Astrocyte of the spinal cord (primary cell): ENCODE measurements at regions not wholly inside any gene's neighbourhood (a gene's known extent, or its start where the extent isn't known, plus 50 kb on each side); places are given as distances from the start of the nearest gene placed in this dataset.
"Not testable (repeated sequence)": the region's sequence is repeated elsewhere in the genome, so short reads cannot be mapped to it uniquely, and the experiment has no call there.

Experiments
- DNase-seq: peaks from one replicate; pipeline ENCODE4 v3.0.0; 2011; ENCODE audit warnings: low read depth, low spot score
- H3K4me3 ChIP-seq: 2 replicates; pipeline ENCODE4 v1.5.1; 2011; ENCODE audit warnings: low read depth, mild to moderate bottlenecking, low read length, moderate library complexity
- in situ Hi-C: cut with HindIII; loops from 2 replicates; pipeline ENCODE4 v1.10.0; 2017; ENCODE audit warnings: low sequenced_read_pairs
- TF ChIP-seq, protein P1 (sequence below): IDR thresholded peaks from 2 replicates; pipeline ENCODE4 v1.5.1; 2012; ENCODE audit warnings: low read depth, mild to moderate bottlenecking, low read length, inconsistent platforms

DNA sequence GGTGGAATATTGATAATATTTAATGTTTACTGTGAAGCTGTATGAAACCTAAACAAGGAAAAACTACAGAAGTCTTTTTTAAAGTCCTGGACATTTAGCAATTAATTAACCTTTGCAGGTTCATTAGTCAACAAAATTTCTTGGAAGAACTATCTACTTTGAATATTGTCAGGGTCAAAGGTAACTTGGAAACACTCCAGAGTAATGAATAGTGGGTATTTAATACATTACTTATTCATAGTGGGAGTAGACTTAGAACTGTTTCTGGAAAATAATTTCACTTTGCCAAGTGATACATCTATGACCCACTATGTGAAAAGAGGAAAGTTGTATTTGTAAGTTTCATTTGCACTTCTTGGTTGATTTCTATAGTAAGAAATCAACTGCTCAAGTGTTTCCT, 319.1 kb downstream of the TFAP2B start:
- TF ChIP-seq, protein P1, sequence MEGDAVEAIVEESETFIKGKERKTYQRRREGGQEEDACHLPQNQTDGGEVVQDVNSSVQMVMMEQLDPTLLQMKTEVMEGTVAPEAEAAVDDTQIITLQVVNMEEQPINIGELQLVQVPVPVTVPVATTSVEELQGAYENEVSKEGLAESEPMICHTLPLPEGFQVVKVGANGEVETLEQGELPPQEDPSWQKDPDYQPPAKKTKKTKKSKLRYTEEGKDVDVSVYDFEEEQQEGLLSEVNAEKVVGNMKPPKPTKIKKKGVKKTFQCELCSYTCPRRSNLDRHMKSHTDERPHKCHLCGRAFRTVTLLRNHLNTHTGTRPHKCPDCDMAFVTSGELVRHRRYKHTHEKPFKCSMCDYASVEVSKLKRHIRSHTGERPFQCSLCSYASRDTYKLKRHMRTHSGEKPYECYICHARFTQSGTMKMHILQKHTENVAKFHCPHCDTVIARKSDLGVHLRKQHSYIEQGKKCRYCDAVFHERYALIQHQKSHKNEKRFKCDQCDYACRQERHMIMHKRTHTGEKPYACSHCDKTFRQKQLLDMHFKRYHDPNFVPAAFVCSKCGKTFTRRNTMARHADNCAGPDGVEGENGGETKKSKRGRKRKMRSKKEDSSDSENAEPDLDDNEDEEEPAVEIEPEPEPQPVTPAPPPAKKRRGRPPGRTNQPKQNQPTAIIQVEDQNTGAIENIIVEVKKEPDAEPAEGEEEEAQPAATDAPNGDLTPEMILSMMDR, result no peak
- in situ Hi-C loops, result no loop called here
- H3K4me3 ChIP-seq, result no peak overlapping the region
- no peak for DNase-seq

DNA sequence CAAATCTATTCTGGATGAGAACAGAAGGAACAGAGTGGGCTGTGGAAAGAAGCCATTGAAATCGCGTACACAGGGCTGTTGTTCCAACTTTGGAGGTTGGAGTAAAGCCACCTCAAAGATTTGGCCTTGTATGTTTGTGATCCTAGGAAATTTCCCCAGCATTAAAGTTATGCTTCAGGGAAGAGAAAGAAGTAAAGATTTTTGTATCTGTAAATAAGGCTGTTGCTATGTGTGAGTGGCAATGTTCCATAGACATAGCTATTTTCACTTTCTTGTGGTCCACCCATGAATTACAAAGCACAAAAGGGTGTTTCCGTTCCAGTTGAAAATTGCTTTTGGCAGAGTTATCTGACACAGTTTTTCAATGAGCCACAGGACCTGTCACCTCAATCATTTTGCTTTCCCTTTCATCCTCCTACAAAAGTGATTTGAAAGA, 321.3 kb downstream of the TFAP2B start:
- in situ Hi-C loops, result no loop called here
- no peak for DNase-seq
- TF ChIP-seq, protein P1, result no peak
- no peak overlapping the region for H3K4me3 ChIP-seq

DNA sequence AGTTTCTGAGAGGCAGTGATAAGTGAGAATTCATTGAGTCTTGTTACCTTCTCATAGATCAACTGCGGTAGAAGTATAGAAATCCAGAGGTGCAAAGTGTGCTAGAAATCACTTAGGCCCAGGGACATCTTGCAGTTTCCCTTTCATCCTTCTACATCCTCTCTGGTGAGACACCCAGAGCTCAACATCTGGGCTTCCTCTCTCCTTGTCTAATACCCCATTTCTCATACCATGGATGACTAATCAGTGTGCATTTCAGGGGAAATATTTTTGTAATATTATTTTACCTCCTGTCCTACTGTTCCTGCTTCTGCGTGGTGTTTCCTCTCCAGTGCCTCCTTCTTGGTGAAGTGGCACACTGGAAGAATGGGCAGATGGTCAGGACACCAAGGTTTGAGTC, 322.4 kb downstream of the TFAP2B start:
- in situ Hi-C loops, result no loop called here
- no peak overlapping the region for H3K4me3 ChIP-seq
- no peak for DNase-seq
- TF ChIP-seq, protein P1, result no peak

DNA sequence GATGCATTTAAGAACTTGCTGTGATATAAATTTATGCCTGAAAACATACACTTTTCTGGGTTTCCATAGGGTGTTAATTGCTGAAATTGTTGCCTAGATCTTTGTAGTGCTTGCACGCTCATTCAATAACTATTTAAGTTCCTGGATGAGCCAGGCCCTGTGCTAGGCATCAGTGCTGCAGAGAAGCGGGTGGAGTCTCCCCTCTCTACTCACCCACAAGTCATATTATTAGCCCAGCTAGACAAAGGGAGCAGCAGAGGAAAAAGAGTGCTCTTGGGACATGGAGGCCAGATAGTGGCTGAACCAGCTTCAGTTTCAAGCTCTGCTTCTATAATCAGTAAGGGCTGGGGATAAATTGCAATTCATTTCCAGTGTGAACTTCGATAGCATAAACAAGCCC, 329.1 kb downstream of the TFAP2B start:
- TF ChIP-seq, protein P1, result no peak
- in situ Hi-C loops, result no loop called here
- no peak for DNase-seq
- no peak overlapping the region for H3K4me3 ChIP-seq

DNA sequence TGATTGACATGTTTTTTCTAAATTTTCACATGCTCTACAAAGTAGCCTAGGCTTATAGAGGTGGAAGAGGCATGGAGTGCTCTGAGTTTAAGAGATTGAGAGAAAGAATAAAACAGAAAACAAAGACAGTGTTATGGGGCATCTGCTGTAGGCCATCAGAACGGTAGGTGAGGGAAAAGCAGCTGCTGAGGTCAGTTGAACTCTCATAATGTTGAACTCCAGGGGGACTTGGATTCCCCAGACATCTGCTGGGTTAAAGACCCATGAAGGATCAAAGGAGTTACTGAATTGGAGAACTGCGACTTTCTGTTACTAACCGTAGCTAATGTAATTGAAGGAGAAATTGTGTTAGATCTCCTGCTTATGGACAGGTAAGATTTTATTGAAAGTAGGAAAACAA, 333.9 kb downstream of the TFAP2B start:
- in situ Hi-C loops, result no loop called here
- TF ChIP-seq, protein P1, result no peak
- no peak overlapping the region for H3K4me3 ChIP-seq
- no peak for DNase-seq

DNA sequence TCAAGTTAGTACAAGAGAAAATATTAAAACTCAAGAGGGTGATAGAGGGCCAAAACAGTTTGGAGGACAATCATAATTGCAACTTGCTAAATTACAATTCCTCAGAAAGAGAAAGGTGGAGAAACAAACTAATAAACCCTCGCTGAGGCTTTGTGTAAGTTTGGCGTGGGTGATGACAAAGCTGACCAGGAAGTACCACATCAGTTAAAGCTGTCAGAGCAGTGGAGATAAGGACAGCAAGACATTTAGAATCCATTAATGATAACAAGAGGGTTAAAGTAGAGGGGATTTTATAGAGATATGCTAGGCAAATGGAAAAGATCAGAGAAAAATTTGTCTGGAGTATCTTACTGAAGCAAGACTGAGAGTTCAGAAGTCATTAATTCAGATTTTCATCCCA, 334.4 kb downstream of the TFAP2B start:
- DNase-seq, result no peak
- TF ChIP-seq, protein P1, result no peak
- H3K4me3 ChIP-seq, result no peak overlapping the region
- in situ Hi-C loops, result no loop called here

DNA sequence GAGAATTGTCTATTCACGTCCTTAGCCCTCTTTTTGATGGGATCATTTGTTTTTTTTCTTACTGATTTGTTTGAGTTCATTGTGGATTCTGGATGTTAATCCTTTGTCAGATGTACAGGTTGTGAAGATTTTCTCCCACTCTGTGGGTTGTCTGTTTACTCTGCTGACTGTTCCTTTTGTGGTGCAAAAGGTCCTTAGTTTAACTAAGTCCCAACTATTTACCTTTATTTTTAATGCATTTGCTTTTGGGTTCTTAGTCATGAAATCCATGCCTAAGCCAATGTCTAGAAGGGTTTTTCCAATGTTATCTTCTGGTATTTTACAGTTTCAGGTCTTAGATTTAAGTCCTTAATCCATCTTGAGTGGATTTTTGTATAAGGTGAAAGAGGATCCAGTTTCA, 336.3 kb downstream of the TFAP2B start:
- DNase-seq, H3K4me3 ChIP-seq, in situ Hi-C loops: not testable (repeated sequence)

DNA sequence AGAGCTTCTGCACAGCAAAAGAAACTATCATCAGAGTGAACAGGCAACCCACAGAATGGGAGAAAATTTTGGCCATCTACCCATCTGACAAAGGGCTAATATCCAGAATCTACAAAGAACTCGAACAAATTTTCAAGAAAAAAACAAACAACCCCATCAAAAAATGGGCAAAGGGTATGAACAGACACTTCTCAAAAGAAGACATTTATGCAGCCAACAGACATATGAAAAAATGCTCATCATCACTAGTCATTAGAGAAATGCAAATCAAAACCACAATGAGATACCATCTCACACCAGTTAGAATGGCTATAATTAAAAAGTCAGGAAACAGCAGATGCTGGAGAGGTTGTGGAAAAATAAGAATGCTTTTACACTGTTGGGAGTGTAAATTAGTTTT, 340.6 kb downstream of the TFAP2B start:
- H3K4me3 ChIP-seq, DNase-seq, in situ Hi-C loops: not testable (repeated sequence)
